ENCODE measurements at regions not wholly inside any gene's neighbourhood (a gene's known extent, or its start where the extent isn't known, plus 50 kb on each side); places are given as distances from the start of the nearest gene placed in this dataset.
"Not testable (repeated sequence)": the region's sequence is repeated elsewhere in the genome, so short reads cannot be mapped to it uniquely, and the experiment has no call there.

- WGBS, result 97% methylated on average over 1 of the region's 1 CpG
- Histone ChIP-seq H3K9me3 (ENCODE audit: insufficient read depth, low read depth, low read length) (no peaks in the 10 kb centered on the region), H3K4me3 (ENCODE audit: low read length) (no peak overlapping the region), H3K27me3 (ENCODE audit: insufficient read depth, low read length) (no peaks in the 10 kb centered on the region), H3K27ac (ENCODE audit: low read depth, low read length) (no peak overlapping the region), H3K36me3 (ENCODE audit: insufficient read depth, low read length) (no peaks in the 10 kb centered on the region), H3K4me1 (ENCODE audit: insufficient read depth, low read length) (no peaks in the 10 kb centered on the region), H3K9ac (ENCODE audit: low read depth, low read length) (no peak overlapping the region)
Measured at GRCh38 chr19:20333508-20333907, 166.5 kb downstream of the ZNF486 start.

- no peak overlapping the region for H3K4me3 ChIP-seq (ENCODE audit: low read length)
- H3K27ac ChIP-seq (ENCODE audit: low read depth, low read length), result no peak overlapping the region
- H3K27me3 ChIP-seq (ENCODE audit: insufficient read depth, low read length), result no peaks in the 10 kb centered on the region
- H3K36me3 ChIP-seq (ENCODE audit: insufficient read depth, low read length), result no peaks in the 10 kb centered on the region
- 0 out of 2 replicates have a peak, but pooled peaks cover 4% of the 10 kb centered on the region for H3K4me1 ChIP-seq (ENCODE audit: insufficient read depth, low read length)
- no peak overlapping the region for H3K9ac ChIP-seq (ENCODE audit: low read depth, low read length)
- H3K9me3 ChIP-seq (ENCODE audit: insufficient read depth, low read depth, low read length), result no peaks in the 10 kb centered on the region
Measured at GRCh38 chr19:20325151-20325550, 158.1 kb downstream of the ZNF486 start.

GRCh38 chr19:20321139-20321763 is 154.2 kb downstream of the ZNF486 start:
- no peaks in the 10 kb centered on the region for H3K9me3 ChIP-seq (ENCODE audit: insufficient read depth, low read depth, low read length)

GRCh38 chr19:20320191-20320590 is 153.2 kb downstream of the ZNF486 start:
- no peaks in the 10 kb centered on the region for H3K27me3 ChIP-seq (ENCODE audit: insufficient read depth, low read length)
- no peak overlapping the region for H3K4me3 ChIP-seq (ENCODE audit: low read length)
- no peaks in the 10 kb centered on the region for H3K9me3 ChIP-seq (ENCODE audit: insufficient read depth, low read depth, low read length)
- 0 out of 2 replicates have a peak, but pooled peaks cover 4% of the 10 kb centered on the region for H3K4me1 ChIP-seq (ENCODE audit: insufficient read depth, low read length)
- no peak overlapping the region for H3K9ac ChIP-seq (ENCODE audit: low read depth, low read length)
- WGBS, result 92% methylated on average over 1 of the region's 1 CpG
- no peak overlapping the region for H3K27ac ChIP-seq (ENCODE audit: low read depth, low read length)
- no peaks in the 10 kb centered on the region for H3K36me3 ChIP-seq (ENCODE audit: insufficient read depth, low read length)

More at GRCh38 chr19:20321139-20321763, 154.2 kb downstream of the ZNF486 start:
- no peak overlapping the region for H3K4me3 ChIP-seq (ENCODE audit: low read length)
- no peaks in the 10 kb centered on the region for H3K36me3 ChIP-seq (ENCODE audit: insufficient read depth, low read length)
- H3K27ac ChIP-seq (ENCODE audit: low read depth, low read length), result no peak overlapping the region
- WGBS, result 93% methylated on average over 3 of the region's 3 CpGs
- no peak overlapping the region for H3K9ac ChIP-seq (ENCODE audit: low read depth, low read length)
- H3K27me3 ChIP-seq (ENCODE audit: insufficient read depth, low read length), result no peaks in the 10 kb centered on the region
- H3K4me1 ChIP-seq (ENCODE audit: insufficient read depth, low read length), result 0 out of 2 replicates have a peak, but pooled peaks cover 4% of the 10 kb centered on the region

GRCh38 chr19:20318616-20319015 is 151.6 kb downstream of the ZNF486 start:
- no peak overlapping the region for H3K9ac ChIP-seq (ENCODE audit: low read depth, low read length)
- H3K36me3 ChIP-seq (ENCODE audit: insufficient read depth, low read length), result no peaks in the 10 kb centered on the region
- H3K27ac ChIP-seq (ENCODE audit: low read depth, low read length), result no peak overlapping the region
- 97% methylated on average over 3 of the region's 3 CpGs for WGBS
- H3K4me1 ChIP-seq (ENCODE audit: insufficient read depth, low read length), result no peaks in the 10 kb centered on the region
- no peak overlapping the region for H3K4me3 ChIP-seq (ENCODE audit: low read length)
- H3K9me3 ChIP-seq (ENCODE audit: insufficient read depth, low read depth, low read length), result no peaks in the 10 kb centered on the region
- no peaks in the 10 kb centered on the region for H3K27me3 ChIP-seq (ENCODE audit: insufficient read depth, low read length)

GRCh38 chr19:20315543-20315942 is 148.5 kb downstream of the ZNF486 start:
- Histone ChIP-seq H3K27ac (ENCODE audit: low read depth, low read length) (no peak overlapping the region), H3K9me3 (ENCODE audit: insufficient read depth, low read depth, low read length) (no peaks in the 10 kb centered on the region), H3K9ac (ENCODE audit: low read depth, low read length) (no peak overlapping the region), H3K4me3 (ENCODE audit: low read length) (no peak overlapping the region), H3K4me1 (ENCODE audit: insufficient read depth, low read length) (no peaks in the 10 kb centered on the region), H3K27me3 (ENCODE audit: insufficient read depth, low read length) (no peaks in the 10 kb centered on the region), H3K36me3 (ENCODE audit: insufficient read depth, low read length) (no peaks in the 10 kb centered on the region)
- WGBS, result 90% methylated on average over 6 of the region's 6 CpGs

- Histone ChIP-seq H3K27ac (ENCODE audit: low read depth, low read length) (no peak overlapping the region), H3K9me3 (ENCODE audit: insufficient read depth, low read depth, low read length) (no peaks in the 10 kb centered on the region), H3K4me1 (ENCODE audit: insufficient read depth, low read length) (no peaks in the 10 kb centered on the region), H3K36me3 (ENCODE audit: insufficient read depth, low read length) (no peaks in the 10 kb centered on the region), H3K9ac (ENCODE audit: low read depth, low read length) (no peak overlapping the region), H3K27me3 (ENCODE audit: insufficient read depth, low read length) (no peaks in the 10 kb centered on the region), H3K4me3 (ENCODE audit: low read length) (no peak overlapping the region)
- WGBS, result 93% methylated on average over 5 of the region's 5 CpGs
Measured at GRCh38 chr19:20313894-20314293, 146.9 kb downstream of the ZNF486 start.

- no peaks in the 10 kb centered on the region for H3K9me3 ChIP-seq (ENCODE audit: insufficient read depth, low read depth, low read length)
- H3K9ac ChIP-seq (ENCODE audit: low read depth, low read length), result no peak overlapping the region
- no peaks in the 10 kb centered on the region for H3K36me3 ChIP-seq (ENCODE audit: insufficient read depth, low read length)
- no peak overlapping the region for H3K4me3 ChIP-seq (ENCODE audit: low read length)
- H3K27me3 ChIP-seq (ENCODE audit: insufficient read depth, low read length), result no peaks in the 10 kb centered on the region
- WGBS, result 90% methylated on average over 3 of the region's 3 CpGs
- no peaks in the 10 kb centered on the region for H3K4me1 ChIP-seq (ENCODE audit: insufficient read depth, low read length)
- H3K27ac ChIP-seq (ENCODE audit: low read depth, low read length), result no peak overlapping the region
Measured at GRCh38 chr19:20307127-20307526, 140.1 kb downstream of the ZNF486 start.

GRCh38 chr19:20296314-20296713 is 129.3 kb downstream of the ZNF486 start:
- H3K4me1 ChIP-seq (ENCODE audit: insufficient read depth, low read length); H3K4me3 ChIP-seq (ENCODE audit: low read length); H3K9ac ChIP-seq (ENCODE audit: low read depth, low read length); H3K27ac ChIP-seq (ENCODE audit: low read depth, low read length); H3K9me3 ChIP-seq (ENCODE audit: insufficient read depth, low read depth, low read length); H3K36me3 ChIP-seq (ENCODE audit: insufficient read depth, low read length); H3K27me3 ChIP-seq (ENCODE audit: insufficient read depth, low read length): not testable (repeated sequence)
- WGBS, result 93% methylated on average over 30 of the region's 30 CpGs

GRCh38 chr19:20294181-20294580 is 127.2 kb downstream of the ZNF486 start:
- Histone ChIP-seq H3K27ac (ENCODE audit: low read depth, low read length) (no peak overlapping the region), H3K4me3 (ENCODE audit: low read length) (no peak overlapping the region), H3K27me3 (ENCODE audit: insufficient read depth, low read length) (no peaks in the 10 kb centered on the region), H3K9ac (ENCODE audit: low read depth, low read length) (no peak overlapping the region), H3K4me1 (ENCODE audit: insufficient read depth, low read length) (no peaks in the 10 kb centered on the region), H3K36me3 (ENCODE audit: insufficient read depth, low read length) (no peaks in the 10 kb centered on the region), H3K9me3 (ENCODE audit: insufficient read depth, low read depth, low read length) (0 out of 2 replicates have a peak, but pooled peaks cover 6% of the 10 kb centered on the region)

- H3K4me1 ChIP-seq (ENCODE audit: insufficient read depth, low read length), result not testable (repeated sequence)
- no CpG with 5 or more reads among the region's 1 CpG for WGBS
Measured at GRCh38 chr19:20292520-20292919, 125.5 kb downstream of the ZNF486 start.

GRCh38 chr19:20289186-20289585 is 122.2 kb downstream of the ZNF486 start:
- Histone ChIP-seq H3K27ac (ENCODE audit: low read depth, low read length) (no peak overlapping the region), H3K4me3 (ENCODE audit: low read length) (no peak overlapping the region), H3K36me3 (ENCODE audit: insufficient read depth, low read length) (no peaks in the 10 kb centered on the region), H3K27me3 (ENCODE audit: insufficient read depth, low read length) (no peaks in the 10 kb centered on the region), H3K9me3 (ENCODE audit: insufficient read depth, low read depth, low read length) (no peaks in the 10 kb centered on the region), H3K4me1 (ENCODE audit: insufficient read depth, low read length) (no peaks in the 10 kb centered on the region), H3K9ac (ENCODE audit: low read depth, low read length) (no peak overlapping the region)

More at GRCh38 chr19:20292520-20292919, 125.5 kb downstream of the ZNF486 start:
- not testable (repeated sequence) for H3K4me3 ChIP-seq (ENCODE audit: low read length); H3K9me3 ChIP-seq (ENCODE audit: insufficient read depth, low read depth, low read length); H3K9ac ChIP-seq (ENCODE audit: low read depth, low read length); H3K27me3 ChIP-seq (ENCODE audit: insufficient read depth, low read length); H3K27ac ChIP-seq (ENCODE audit: low read depth, low read length); H3K36me3 ChIP-seq (ENCODE audit: insufficient read depth, low read length)

Data from HUES64 (cell line).